ENCODE measurements at regions not wholly inside any gene's neighbourhood (a gene's known extent, or its start where the extent isn't known, plus 50 kb on each side); places are given as distances from the start of the nearest gene placed in this dataset.

DNA sequence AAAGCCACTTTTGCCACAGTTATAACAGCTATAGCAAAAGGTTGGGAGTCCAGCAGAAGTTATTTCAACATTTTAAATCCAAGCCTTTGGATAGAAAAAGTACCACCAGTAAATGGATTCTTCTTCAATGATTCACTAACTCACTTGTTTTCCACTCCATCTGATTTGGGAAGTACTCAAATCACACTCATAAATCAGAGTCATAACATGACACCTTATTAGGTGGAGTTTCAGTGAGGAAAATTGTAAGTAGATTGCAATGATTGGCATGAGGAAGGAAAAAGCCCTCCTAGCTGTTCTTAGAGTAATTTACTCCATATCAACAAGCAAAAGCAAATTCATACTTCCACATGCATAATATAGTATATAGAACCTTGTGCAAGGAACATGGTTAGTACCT lies 132.9 kb downstream of the NR4A2 start:
- H3K27me3 ChIP-seq (ENCODE audit: insufficient read depth, low read length, poor library complexity, severe bottlenecking), result no peaks in the 10 kb centered on the region
- H3K36me3 ChIP-seq (ENCODE audit: insufficient read depth, low read length), result no peaks in the 10 kb centered on the region
- TF ChIP-seq, protein P1, sequence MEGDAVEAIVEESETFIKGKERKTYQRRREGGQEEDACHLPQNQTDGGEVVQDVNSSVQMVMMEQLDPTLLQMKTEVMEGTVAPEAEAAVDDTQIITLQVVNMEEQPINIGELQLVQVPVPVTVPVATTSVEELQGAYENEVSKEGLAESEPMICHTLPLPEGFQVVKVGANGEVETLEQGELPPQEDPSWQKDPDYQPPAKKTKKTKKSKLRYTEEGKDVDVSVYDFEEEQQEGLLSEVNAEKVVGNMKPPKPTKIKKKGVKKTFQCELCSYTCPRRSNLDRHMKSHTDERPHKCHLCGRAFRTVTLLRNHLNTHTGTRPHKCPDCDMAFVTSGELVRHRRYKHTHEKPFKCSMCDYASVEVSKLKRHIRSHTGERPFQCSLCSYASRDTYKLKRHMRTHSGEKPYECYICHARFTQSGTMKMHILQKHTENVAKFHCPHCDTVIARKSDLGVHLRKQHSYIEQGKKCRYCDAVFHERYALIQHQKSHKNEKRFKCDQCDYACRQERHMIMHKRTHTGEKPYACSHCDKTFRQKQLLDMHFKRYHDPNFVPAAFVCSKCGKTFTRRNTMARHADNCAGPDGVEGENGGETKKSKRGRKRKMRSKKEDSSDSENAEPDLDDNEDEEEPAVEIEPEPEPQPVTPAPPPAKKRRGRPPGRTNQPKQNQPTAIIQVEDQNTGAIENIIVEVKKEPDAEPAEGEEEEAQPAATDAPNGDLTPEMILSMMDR (conservative IDR thresholded peaks at IDR 0.05; ENCODE audit: low read length), result no peak
- TF ChIP-seq EZH2phosphoT487 (IDR thresholded peaks at IDR 0.05; ENCODE audit: borderline replicate concordance), result no peak
- H3K79me2 ChIP-seq (ENCODE audit: insufficient read depth, low read length), result no peaks in the 10 kb centered on the region
- H3K9me2 ChIP-seq (replicated peaks; ENCODE audit: low read depth, low read length), result no peaks in the 10 kb centered on the region
- no peak overlapping the region for H2AFZ ChIP-seq (ENCODE audit: low read length)
- no peak overlapping the region for H3K4me2 ChIP-seq (ENCODE audit: low read depth, low read length, poor library complexity, severe bottlenecking)
- H4K20me1 ChIP-seq (ENCODE audit: insufficient read depth, low read length, poor library complexity, severe bottlenecking), result no peaks in the 10 kb centered on the region
- H3K9ac ChIP-seq (ENCODE audit: low read depth, low read length, poor library complexity, severe bottlenecking), result no peak overlapping the region
- no peaks in the 10 kb centered on the region for H3K9me3 ChIP-seq (ENCODE audit: insufficient read depth, low read depth, low read length)
- no peaks in the 10 kb centered on the region for H3K4me1 ChIP-seq (ENCODE audit: insufficient read depth, low read length, poor library complexity, severe bottlenecking)
- no peak overlapping the region for H3K4me3 ChIP-seq (ENCODE audit: low read length, poor library complexity, severe bottlenecking)
- no peaks in the 10 kb centered on the region for H3F3A ChIP-seq (ENCODE audit: low read depth)

DNA sequence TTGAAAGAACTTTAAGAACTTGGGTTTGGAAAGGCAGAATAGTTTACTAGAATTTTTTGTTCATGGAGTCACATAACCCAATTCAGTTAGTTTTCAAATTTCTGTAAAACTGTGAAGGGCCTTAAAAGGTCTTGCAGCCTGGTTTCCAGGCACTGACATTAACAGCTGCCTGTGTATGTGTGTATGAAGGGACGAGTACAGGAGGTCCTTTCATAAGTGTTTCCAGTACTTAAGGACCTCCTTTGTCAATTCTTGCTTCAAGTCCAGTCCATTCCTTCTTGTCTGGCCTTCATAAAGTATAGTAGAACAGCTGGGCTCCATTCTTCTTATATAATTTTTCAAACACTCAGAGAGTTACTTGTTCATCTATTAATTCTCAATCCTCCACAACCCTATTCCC lies 136.5 kb downstream of the NR4A2 start:
- Histone ChIP-seq H3K79me2 (ENCODE audit: insufficient read depth, low read length) (no peaks in the 10 kb centered on the region), H4K20me1 (ENCODE audit: insufficient read depth, low read length, poor library complexity, severe bottlenecking) (no peaks in the 10 kb centered on the region), H2AFZ (ENCODE audit: low read length) (no peak overlapping the region), H3K27me3 (ENCODE audit: insufficient read depth, low read length, poor library complexity, severe bottlenecking) (no peaks in the 10 kb centered on the region), H3K9ac (ENCODE audit: low read depth, low read length, poor library complexity, severe bottlenecking) (no peak overlapping the region), H3F3A (ENCODE audit: low read depth) (no peaks in the 10 kb centered on the region), H3K9me2 (replicated peaks; ENCODE audit: low read depth, low read length) (no peaks in the 10 kb centered on the region), H3K36me3 (ENCODE audit: insufficient read depth, low read length) (no peaks in the 10 kb centered on the region), H3K4me1 (ENCODE audit: insufficient read depth, low read length, poor library complexity, severe bottlenecking) (peaks cover 4% of the 10 kb centered on the region), H3K9me3 (ENCODE audit: insufficient read depth, low read depth, low read length) (no peaks in the 10 kb centered on the region), H3K4me2 (ENCODE audit: low read depth, low read length, poor library complexity, severe bottlenecking) (no peak overlapping the region), H3K4me3 (ENCODE audit: low read length, poor library complexity, severe bottlenecking) (no peak overlapping the region)
- no peak for TF ChIP-seq EZH2phosphoT487 (IDR thresholded peaks at IDR 0.05; ENCODE audit: borderline replicate concordance)
- TF ChIP-seq, protein P1 (conservative IDR thresholded peaks at IDR 0.05; ENCODE audit: low read length), result no peak

- no peaks in the 10 kb centered on the region for H3K79me2 ChIP-seq (ENCODE audit: insufficient read depth, low read length)
- H3K27me3 ChIP-seq (ENCODE audit: insufficient read depth, low read length, poor library complexity, severe bottlenecking), result no peaks in the 10 kb centered on the region
- no peaks in the 10 kb centered on the region for H3F3A ChIP-seq (ENCODE audit: low read depth)
- peaks cover 4% of the 10 kb centered on the region for H3K4me1 ChIP-seq (ENCODE audit: insufficient read depth, low read length, poor library complexity, severe bottlenecking)
- peak overlapping the region; percentile 23 for H3K4me3 ChIP-seq (ENCODE audit: low read length, poor library complexity, severe bottlenecking)
- H2AFZ ChIP-seq (ENCODE audit: low read length), result peak overlapping the region; percentile 62; the same call in 1 of the 2 replicates
- no peaks in the 10 kb centered on the region for H3K36me3 ChIP-seq (ENCODE audit: insufficient read depth, low read length)
- peak overlapping the region; percentile 7 for H3K9ac ChIP-seq (ENCODE audit: low read depth, low read length, poor library complexity, severe bottlenecking)
- no peaks in the 10 kb centered on the region for H3K9me2 ChIP-seq (replicated peaks; ENCODE audit: low read depth, low read length)
- TF ChIP-seq, protein P1 (conservative IDR thresholded peaks at IDR 0.05; ENCODE audit: low read length), result peak; percentile 58
- no peak for TF ChIP-seq EZH2phosphoT487 (IDR thresholded peaks at IDR 0.05; ENCODE audit: borderline replicate concordance)
- H3K4me2 ChIP-seq (ENCODE audit: low read depth, low read length, poor library complexity, severe bottlenecking), result peak overlapping the region; percentile 58
- no peaks in the 10 kb centered on the region for H3K9me3 ChIP-seq (ENCODE audit: insufficient read depth, low read depth, low read length)
- no peaks in the 10 kb centered on the region for H4K20me1 ChIP-seq (ENCODE audit: insufficient read depth, low read length, poor library complexity, severe bottlenecking)
Observed at GRCh38 chr2:156192468-156192867, 140.1 kb downstream of the NR4A2 start.
